ENCODE measurements at regions not wholly inside any gene's neighbourhood (a gene's known extent, or its start where the extent isn't known, plus 50 kb on each side); places are given as distances from the start of the nearest gene placed in this dataset.

DNA sequence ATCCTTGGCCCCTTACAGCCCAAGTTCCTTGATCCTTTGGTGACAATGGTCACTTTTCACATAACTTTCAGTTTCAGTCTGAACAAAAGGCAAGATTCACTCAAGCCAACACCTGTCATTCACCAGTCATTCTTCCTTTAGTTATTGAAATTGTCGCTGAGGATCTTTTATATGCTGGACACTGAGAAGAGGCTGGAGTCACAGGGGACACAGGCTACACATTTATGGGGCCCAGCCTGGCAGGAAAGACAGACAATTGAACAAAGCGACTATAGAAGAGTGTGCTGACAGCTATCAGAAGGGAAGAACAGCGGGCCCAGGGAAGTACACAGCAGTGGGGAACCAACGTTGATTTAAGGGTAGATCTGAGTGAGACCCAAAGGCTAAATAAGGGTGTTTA is 69.8 kb upstream of the PROK2 start:
- TF ChIP-seq ZFX (IDR thresholded peaks at IDR 0.05; ENCODE audit: borderline replicate concordance): no peak
- TF ChIP-seq, protein P1, sequence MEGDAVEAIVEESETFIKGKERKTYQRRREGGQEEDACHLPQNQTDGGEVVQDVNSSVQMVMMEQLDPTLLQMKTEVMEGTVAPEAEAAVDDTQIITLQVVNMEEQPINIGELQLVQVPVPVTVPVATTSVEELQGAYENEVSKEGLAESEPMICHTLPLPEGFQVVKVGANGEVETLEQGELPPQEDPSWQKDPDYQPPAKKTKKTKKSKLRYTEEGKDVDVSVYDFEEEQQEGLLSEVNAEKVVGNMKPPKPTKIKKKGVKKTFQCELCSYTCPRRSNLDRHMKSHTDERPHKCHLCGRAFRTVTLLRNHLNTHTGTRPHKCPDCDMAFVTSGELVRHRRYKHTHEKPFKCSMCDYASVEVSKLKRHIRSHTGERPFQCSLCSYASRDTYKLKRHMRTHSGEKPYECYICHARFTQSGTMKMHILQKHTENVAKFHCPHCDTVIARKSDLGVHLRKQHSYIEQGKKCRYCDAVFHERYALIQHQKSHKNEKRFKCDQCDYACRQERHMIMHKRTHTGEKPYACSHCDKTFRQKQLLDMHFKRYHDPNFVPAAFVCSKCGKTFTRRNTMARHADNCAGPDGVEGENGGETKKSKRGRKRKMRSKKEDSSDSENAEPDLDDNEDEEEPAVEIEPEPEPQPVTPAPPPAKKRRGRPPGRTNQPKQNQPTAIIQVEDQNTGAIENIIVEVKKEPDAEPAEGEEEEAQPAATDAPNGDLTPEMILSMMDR (IDR thresholded peaks at IDR 0.05): no peak
- H3K27ac ChIP-seq: no peak overlapping the region

DNA sequence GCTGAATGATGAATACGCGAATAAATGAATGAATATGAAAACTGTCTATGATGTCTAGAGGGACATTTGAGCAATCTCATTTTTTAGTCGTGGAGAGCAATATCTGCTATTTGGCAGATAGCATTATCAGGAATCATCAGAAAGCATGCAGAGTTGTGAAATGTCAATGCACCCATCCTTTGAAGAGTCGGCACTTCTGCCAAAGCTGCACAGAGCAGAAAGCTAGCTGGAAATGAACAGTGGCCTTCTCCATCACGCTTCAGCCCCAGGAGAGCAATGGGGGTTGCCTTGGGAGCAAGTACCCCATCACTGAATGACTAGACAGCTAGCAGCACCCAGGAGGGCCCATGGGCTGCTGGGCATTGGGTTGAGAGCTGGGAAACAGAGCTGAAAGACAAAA is 69.1 kb upstream of the PROK2 start:
- H3K27ac ChIP-seq: no peak overlapping the region
- TF ChIP-seq, protein P1 (IDR thresholded peaks at IDR 0.05): no peak
- TF ChIP-seq ZFX (IDR thresholded peaks at IDR 0.05; ENCODE audit: borderline replicate concordance): no peak

DNA sequence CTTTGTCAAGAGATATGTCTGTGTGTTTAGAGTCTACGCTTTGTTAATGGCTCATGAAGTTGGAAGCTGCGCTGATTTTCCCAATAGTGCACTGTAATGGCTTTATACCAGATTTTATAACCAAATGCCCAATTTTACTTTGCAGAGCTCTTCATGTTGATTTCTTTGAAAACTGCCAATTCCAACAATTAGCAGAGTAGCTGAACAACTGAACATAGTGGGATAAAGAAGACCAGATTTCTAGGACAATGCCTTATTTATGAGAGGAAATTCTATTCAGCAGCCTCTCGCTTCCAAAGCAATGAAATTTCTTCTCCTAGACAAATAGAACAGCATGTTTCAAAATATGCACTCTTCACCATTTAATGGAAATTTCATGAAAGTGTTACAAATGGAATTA is 66.9 kb upstream of the PROK2 start:
- no peak for TF ChIP-seq ZFX (IDR thresholded peaks at IDR 0.05; ENCODE audit: borderline replicate concordance)
- TF ChIP-seq, protein P1 (IDR thresholded peaks at IDR 0.05): no peak
- no peak overlapping the region for H3K27ac ChIP-seq

DNA sequence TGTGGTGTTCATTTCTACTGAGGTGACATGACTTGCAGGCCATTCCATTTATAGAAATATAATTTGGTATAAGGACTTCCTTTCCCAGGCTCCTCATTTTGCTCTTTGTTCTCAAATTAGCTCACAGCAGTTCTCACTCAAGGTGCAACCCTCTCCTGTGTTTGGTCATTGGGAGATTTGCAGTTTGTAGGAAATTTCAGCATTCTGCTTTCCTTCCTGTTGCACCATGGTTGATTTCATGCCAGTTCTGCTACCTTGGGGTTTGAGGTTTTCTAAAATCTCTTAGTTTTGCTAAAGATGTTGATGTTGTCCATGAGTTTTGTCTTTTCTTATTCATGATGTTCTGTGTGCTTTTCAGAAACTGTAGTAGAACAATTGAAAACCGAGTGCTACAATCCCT is 65.7 kb upstream of the PROK2 start:
- H3K27ac ChIP-seq: no peak overlapping the region
- TF ChIP-seq, protein P1 (IDR thresholded peaks at IDR 0.05): no peak
- no peak for TF ChIP-seq ZFX (IDR thresholded peaks at IDR 0.05; ENCODE audit: borderline replicate concordance)

DNA sequence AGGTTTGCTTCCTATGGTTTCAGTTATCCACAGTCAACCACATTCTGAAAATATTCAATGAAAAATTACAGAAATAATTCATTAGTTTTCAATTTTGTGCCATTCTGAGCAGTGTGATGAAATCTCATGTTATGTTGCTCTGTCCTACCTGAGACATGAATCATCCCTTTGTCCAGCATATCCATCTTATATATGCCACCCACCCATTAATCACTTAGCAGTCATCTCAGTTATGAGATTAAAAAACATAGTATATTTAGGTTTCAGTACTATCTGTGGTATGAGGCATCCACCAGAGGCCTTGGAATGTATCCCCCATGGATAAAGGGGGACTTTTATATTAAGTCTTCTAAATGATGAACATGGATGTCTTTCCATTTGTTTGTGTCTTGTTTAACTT is 64.7 kb upstream of the PROK2 start:
- H3K27ac ChIP-seq: no peak overlapping the region
- no peak for TF ChIP-seq ZFX (IDR thresholded peaks at IDR 0.05; ENCODE audit: borderline replicate concordance)
- TF ChIP-seq, protein P1 (IDR thresholded peaks at IDR 0.05): no peak

DNA sequence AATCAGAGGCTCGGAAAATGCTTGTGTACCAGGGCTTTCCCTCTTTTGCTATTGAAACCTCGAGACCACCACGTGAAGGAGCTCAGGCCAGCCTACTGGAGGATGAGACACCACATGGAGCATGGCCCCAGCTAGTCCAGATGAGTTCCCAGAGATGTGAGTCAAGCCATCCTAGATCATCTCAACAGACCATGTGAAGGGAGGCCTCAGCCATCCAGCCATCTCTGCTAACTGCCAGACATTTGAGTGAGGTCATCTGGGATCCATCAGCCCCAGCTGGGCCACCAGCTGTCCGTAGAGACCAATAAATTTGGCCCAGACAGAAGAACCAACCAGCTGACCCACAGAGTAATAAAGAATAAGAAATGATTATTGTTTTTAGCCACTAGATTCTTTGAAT is 62.8 kb upstream of the PROK2 start:
- no peak overlapping the region for H3K27ac ChIP-seq
- TF ChIP-seq ZFX (IDR thresholded peaks at IDR 0.05; ENCODE audit: borderline replicate concordance): no peak
- TF ChIP-seq, protein P1 (IDR thresholded peaks at IDR 0.05): no peak

DNA sequence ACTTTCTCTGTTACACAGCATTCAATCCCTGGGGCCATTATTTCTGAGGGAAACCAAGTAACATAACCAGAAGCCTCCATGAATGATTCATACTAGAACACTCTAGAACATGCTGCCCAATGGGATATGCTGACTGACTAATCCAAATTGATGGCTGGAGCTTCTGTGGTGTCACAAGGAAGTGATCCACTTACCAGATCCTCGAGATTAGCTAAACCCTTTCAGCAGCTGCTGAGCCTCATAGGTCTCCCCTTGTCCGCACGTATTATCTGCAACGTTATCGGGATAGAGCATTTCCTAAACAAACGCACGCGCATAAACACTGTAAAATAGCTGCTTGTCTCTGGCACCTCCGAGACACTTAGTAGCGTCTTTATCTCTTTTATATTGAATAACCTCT is 61.2 kb upstream of the PROK2 start:
- no peak for TF ChIP-seq ZFX (IDR thresholded peaks at IDR 0.05; ENCODE audit: borderline replicate concordance)
- TF ChIP-seq, protein P1 (IDR thresholded peaks at IDR 0.05): no peak
- H3K27ac ChIP-seq: no peak overlapping the region
